CD14-positive monocyte (primary cell): ENCODE measurements at regions not wholly inside any gene's neighbourhood (a gene's known extent, or its start where the extent isn't known, plus 50 kb on each side); places are given as distances from the start of the nearest gene placed in this dataset.

Source experiments
- DNase-seq, 3 donors: peaks; one replicate each; pipeline ENCODE4 v3.0.0-alpha.2; 2011 to 2022
- H2AFZ ChIP-seq: 2 replicates; pipeline ENCODE4 v1.6.0; 2012; ENCODE audit warnings: mild to moderate bottlenecking, low read depth, low read length, inconsistent platforms; ENCODE audit not compliant: insufficient read depth, poor library complexity, severe bottlenecking
- H3K27ac ChIP-seq, 2 donors: 1 replicate in 1 of 2; 2 replicates in 1 of 2; pipeline ENCODE4 v1.5.1; 2012 to 2013; ENCODE audit warnings: low read length in 2 of 2, control low read depth in 1 of 2, inconsistent platforms in 1 of 2, low read depth in 1 of 2, mild to moderate bottlenecking in 1 of 2
- H3K27me3 ChIP-seq, 2 donors: one replicate each; pipeline versions ENCODE4 v1.6.0 to v1.6.1; 2011 to 2013; ENCODE audit warnings: low read length in 2 of 2; ENCODE audit not compliant: control insufficient read depth in 2 of 2, insufficient read depth in 2 of 2
- H3K36me3 ChIP-seq, 2 donors: replicated peaks in 1 of 2; 1 replicate in 1 of 2; 2 replicates in 1 of 2; pipeline versions ENCODE4 v1.5.1 to v1.6.1; 2012 to 2013; ENCODE audit warnings: low read length in 2 of 2, control low read depth in 1 of 2, inconsistent platforms in 1 of 2, mild to moderate bottlenecking in 1 of 2; ENCODE audit not compliant: insufficient read depth in 2 of 2, control insufficient read depth in 1 of 2
- H3K4me1 ChIP-seq, 2 donors: 1 replicate in 1 of 2; 2 replicates in 1 of 2; pipeline versions ENCODE4 v1.5.1 to v1.6.1; 2012 to 2013; ENCODE audit warnings: low read length in 2 of 2, control low read depth in 1 of 2, inconsistent platforms in 1 of 2, mild to moderate bottlenecking in 1 of 2, moderate library complexity in 1 of 2; ENCODE audit not compliant: insufficient read depth in 2 of 2, control insufficient read depth in 1 of 2
- H3K4me2 ChIP-seq: replicated peaks from 2 replicates; pipeline ENCODE3; 2012; ENCODE audit warnings: low read length, moderate library complexity, mild to moderate bottlenecking; ENCODE audit not compliant: poor library complexity, severe bottlenecking; ENCODE audit errors: extremely low read depth
- H3K4me3 ChIP-seq, 3 experiments: fragments of 200-600 bp in 1 of 3; sonication (generic) in 1 of 3; replicated peaks in 1 of 3; 1 replicate in 2 of 3; 2 replicates in 1 of 3; pipeline ENCODE4 v1.5.1; 2011 to 2013; ENCODE audit warnings: low read length in 3 of 3, mild to moderate bottlenecking in 3 of 3, control low read depth in 2 of 3, low read depth in 2 of 3, inconsistent platforms in 1 of 3, moderate library complexity in 1 of 3
- H3K79me2 ChIP-seq: 2 replicates; pipeline ENCODE4 v1.6.0; 2012; ENCODE audit warnings: mild to moderate bottlenecking, control low read depth, inconsistent platforms, low read length, moderate library complexity; ENCODE audit not compliant: insufficient read depth
- H3K9ac ChIP-seq: 2 replicates; pipeline ENCODE4 v1.6.0; 2017; ENCODE audit warnings: low read length, mild to moderate bottlenecking; ENCODE audit not compliant: insufficient read depth, poor library complexity, severe bottlenecking
- H3K9me3 ChIP-seq, 2 donors: replicated peaks in 1 of 2; 1 replicate in 1 of 2; 2 replicates in 1 of 2; pipeline versions ENCODE4 v1.5.1 to v1.6.1; 2012 to 2013; ENCODE audit warnings: low read length in 2 of 2, control low read depth in 1 of 2; ENCODE audit not compliant: control insufficient read depth in 1 of 2, insufficient read depth in 1 of 2
- H4K20me1 ChIP-seq: 2 replicates; pipeline ENCODE4 v1.6.0; 2012; ENCODE audit warnings: mild to moderate bottlenecking, low read length, control low read depth, moderate library complexity; ENCODE audit not compliant: insufficient read depth
- H3K27ac Mint-ChIP-seq, 7 donors: one replicate each; pipeline ENCODE4 v1.8.0; 2020; ENCODE audit warnings: mild to moderate bottlenecking in 7 of 7, mixed read lengths in 7 of 7, moderate library complexity in 6 of 7, inconsistent platforms in 2 of 7
- H3K27me3 Mint-ChIP-seq, 3 donors: one replicate each; pipeline ENCODE4 v1.8.0; 2021 to 2022; ENCODE audit warnings: low read depth in 3 of 3, mild to moderate bottlenecking in 3 of 3, mixed read lengths in 3 of 3, moderate library complexity in 3 of 3, inconsistent platforms in 1 of 3
- H3K36me3 Mint-ChIP-seq, 2 donors: one replicate each; pipeline ENCODE4 v1.8.0; 2020; ENCODE audit warnings: mixed read lengths in 2 of 2, inconsistent platforms in 1 of 2, mild to moderate bottlenecking in 1 of 2
- H3K4me1 Mint-ChIP-seq: one replicate; pipeline ENCODE4 v1.8.0; 2020; ENCODE audit warnings: mild to moderate bottlenecking, mixed read lengths
- H3K4me3 Mint-ChIP-seq, 2 donors: one replicate each; pipeline ENCODE4 v1.8.0; 2020; ENCODE audit warnings: mild to moderate bottlenecking in 2 of 2, mixed read lengths in 2 of 2, moderate library complexity in 1 of 2
- H3K9me3 Mint-ChIP-seq, 7 donors: one replicate each; pipeline ENCODE4 v1.8.0; 2020 to 2022; ENCODE audit warnings: mixed read lengths in 7 of 7, mild to moderate bottlenecking in 6 of 7, moderate library complexity in 6 of 7, inconsistent platforms in 2 of 7
- CTCF ChIP-seq: fragments of 200-600 bp; IDR thresholded peaks from one replicate; pipeline ENCODE4 v1.8.0; 2022; ENCODE audit warnings: antibody characterized with exemption, mild to moderate bottlenecking
- WGBS: methylation state at CpG from one replicate; pipeline ENCODE4 v1.1.5; 2013; ENCODE audit warnings: missing lambda C conversion rate; ENCODE audit not compliant: insufficient coverage; 5-methylcytosine and 5-hydroxymethylcytosine counted together
- intact Hi-C, 2 donors: fragments of 100-400 bp; cut with micrococcal nuclease; formaldehyde crosslinking; loops; one replicate each; pipeline versions ENCODE4 v1.15.0 to v1.15.1; 2023

GRCh38 chr16:66035096-66035495 lies 331.4 kb upstream of the CDH5 start:
- intact Hi-C loops, result no loop called here
- Histone ChIP-seq H3K4me3 (no peak overlapping the region), H3K36me3 (no peaks in the 10 kb centered on the region), H3K27ac (no peak overlapping the region), H3K4me2 (no peak overlapping the region), H3K9me3 (no peaks in the 10 kb centered on the region), H2AFZ (no peak overlapping the region), H3K4me1 (no peaks in the 10 kb centered on the region), H3K9ac (no peak overlapping the region), H4K20me1 (no peaks in the 10 kb centered on the region), H3K79me2 (no peaks in the 10 kb centered on the region), H3K27me3 (no peaks in the 10 kb centered on the region)
- TF ChIP-seq CTCF, result no peak
- Mint-ChIP-seq H3K27me3 (peaks cover 0 to 5% (median 5%) of the 10 kb centered on the region in 3 donors), H3K27ac (no peak overlapping the region), H3K4me1 (no peaks in the 10 kb centered on the region), H3K9me3 (peaks cover 0 to 2% (median 0%) of the 10 kb centered on the region in 7 donors), H3K36me3 (no peaks in the 10 kb centered on the region), H3K4me3 (no peak overlapping the region)
- 96% methylated on average over 3 of the region's 3 CpGs for WGBS
- no peak for DNase-seq

GRCh38 chr16:66032841-66033240 lies 333.6 kb upstream of the CDH5 start:
- H3K27ac Mint-ChIP-seq, result no peak overlapping the region
- intact Hi-C loops, result no loop called here
- no peaks in the 10 kb centered on the region for H3K79me2 ChIP-seq
- no peaks in the 10 kb centered on the region for H3K9me3 ChIP-seq
- H3K9me3 Mint-ChIP-seq, result peaks cover 0 to 2% (median 0%) of the 10 kb centered on the region in 7 donors
- H4K20me1 ChIP-seq, result no peaks in the 10 kb centered on the region
- no peaks in the 10 kb centered on the region for H3K36me3 ChIP-seq
- no peaks in the 10 kb centered on the region for H3K36me3 Mint-ChIP-seq
- H3K27me3 Mint-ChIP-seq, result peaks cover 0 to 5% (median 3%) of the 10 kb centered on the region in 3 donors
- no peak overlapping the region for H3K4me3 Mint-ChIP-seq
- no peak overlapping the region for H2AFZ ChIP-seq
- no peaks in the 10 kb centered on the region for H3K4me1 ChIP-seq
- H3K27me3 ChIP-seq, result no peaks in the 10 kb centered on the region
- H3K9ac ChIP-seq, result no peak overlapping the region
- H3K27ac ChIP-seq, result no peak overlapping the region
- no peaks in the 10 kb centered on the region for H3K4me1 Mint-ChIP-seq
- TF ChIP-seq CTCF, result no peak
- DNase-seq, result no peak
- 92% methylated on average over 4 of the region's 7 CpGs for WGBS
- no peak overlapping the region for H3K4me3 ChIP-seq
- H3K4me2 ChIP-seq, result no peak overlapping the region
